OCI-M1 (cell line): ENCODE measurements at regions not wholly inside any gene's neighbourhood (a gene's known extent, or its start where the extent isn't known, plus 50 kb on each side); places are given as distances from the start of the nearest gene placed in this dataset.
"Not testable (repeated sequence)": the region's sequence is repeated elsewhere in the genome, so short reads cannot be mapped to it uniquely, and the experiment has no call there.

Experiments used
- DNase-seq: peaks from one replicate; lab custom pipeline; 2025; lab: John Stamatoyannopoulos, UW

GRCh38 chr3:10625323-10625722 lies 119.9 kb upstream of the ATP2B2 start:
- DNase-seq = no peak

GRCh38 chr3:10627884-10628572 lies 122.6 kb upstream of the ATP2B2 start:
- no peak for DNase-seq

GRCh38 chr3:10628891-10629670 lies 123.7 kb upstream of the ATP2B2 start:
- DNase-seq = no peak

GRCh38 chr3:10629671-10630040 lies 124.3 kb upstream of the ATP2B2 start:
- DNase-seq = no peak

- no peak for DNase-seq
Measured at GRCh38 chr3:10631224-10631623, 125.8 kb upstream of the ATP2B2 start.

GRCh38 chr3:10632125-10632524 lies 126.7 kb upstream of the ATP2B2 start:
- no peak for DNase-seq

GRCh38 chr3:10632741-10633140 lies 127.4 kb upstream of the ATP2B2 start:
- DNase-seq = no peak

- DNase-seq = no peak
Measured at GRCh38 chr3:10635446-10636076, 130.2 kb upstream of the ATP2B2 start.

- no peak for DNase-seq
Measured at GRCh38 chr3:10637342-10637741, 132.0 kb upstream of the ATP2B2 start.

- DNase-seq = no peak
Measured at GRCh38 chr3:10638466-10638865, 133.1 kb upstream of the ATP2B2 start.

GRCh38 chr3:10641760-10642159 lies 136.4 kb upstream of the ATP2B2 start:
- no peak for DNase-seq

- no peak for DNase-seq
Measured at GRCh38 chr3:10644189-10644588, 138.8 kb upstream of the ATP2B2 start.

- DNase-seq = no peak
Measured at GRCh38 chr3:10645800-10646199, 140.4 kb upstream of the ATP2B2 start.

GRCh38 chr3:10646531-10647335 lies 141.3 kb upstream of the ATP2B2 start:
- no peak for DNase-seq

GRCh38 chr3:10647376-10647775 lies 142.0 kb upstream of the ATP2B2 start:
- DNase-seq = no peak

- DNase-seq = no peak
Measured at GRCh38 chr3:10648181-10648580, 142.8 kb upstream of the ATP2B2 start.

GRCh38 chr3:10649463-10649862 lies 144.1 kb upstream of the ATP2B2 start:
- not testable (repeated sequence) for DNase-seq

- no peak for DNase-seq
Measured at GRCh38 chr3:10651506-10651905, 146.1 kb upstream of the ATP2B2 start.

GRCh38 chr3:10653241-10653640 lies 147.9 kb upstream of the ATP2B2 start:
- DNase-seq = no peak

GRCh38 chr3:10653866-10654611 lies 148.7 kb upstream of the ATP2B2 start:
- no peak for DNase-seq

- DNase-seq = no peak
Measured at GRCh38 chr3:10655105-10655504, 149.7 kb upstream of the ATP2B2 start.

- not testable (repeated sequence) for DNase-seq
Measured at GRCh38 chr3:10657339-10657738, 152.0 kb upstream of the ATP2B2 start.
